Mesendoderm (in vitro differentiated cells): ENCODE measurements at regions not wholly inside any gene's neighbourhood (a gene's known extent, or its start where the extent isn't known, plus 50 kb on each side); places are given as distances from the start of the nearest gene placed in this dataset.

Source experiments
- DNase-seq: peaks from one replicate; pipeline ENCODE4 v3.0.0; 2013
- H2AK5ac ChIP-seq: 2 replicates; pipeline ENCODE4 v1.6.1; 2013; ENCODE audit warnings: low read length, inconsistent platforms
- H2BK120ac ChIP-seq: 2 replicates; pipeline ENCODE4 v1.6.1; 2013; ENCODE audit warnings: low read depth, mild to moderate bottlenecking, low read length, moderate library complexity, mixed read lengths
- H2BK15ac ChIP-seq: replicated peaks from 2 replicates; pipeline ENCODE4 v1.6.1; 2013; ENCODE audit warnings: low read depth, mild to moderate bottlenecking, moderate library complexity
- H2BK5ac ChIP-seq: 2 replicates; pipeline ENCODE4 v1.6.1; 2013; ENCODE audit warnings: low read length, inconsistent platforms
- H3K18ac ChIP-seq: 2 replicates; pipeline ENCODE4 v1.6.1; 2013; ENCODE audit warnings: mild to moderate bottlenecking, low read length, mixed read lengths
- H3K23ac ChIP-seq: one replicate; pipeline ENCODE4 v1.6.1; 2013; ENCODE audit warnings: low read length
- H3K27ac ChIP-seq: 2 replicates; pipeline ENCODE4 v1.5.1; 2013; ENCODE audit warnings: low read depth, mild to moderate bottlenecking, inconsistent platforms, low read length, moderate library complexity
- H3K27me3 ChIP-seq: 2 replicates; pipeline ENCODE4 v1.6.1; 2013; ENCODE audit warnings: low read length, control low read depth, mild to moderate bottlenecking, inconsistent platforms; ENCODE audit not compliant: insufficient read depth, poor library complexity
- H3K36me3 ChIP-seq: 2 replicates; pipeline ENCODE4 v1.6.1; 2013; ENCODE audit warnings: low read length, inconsistent platforms; ENCODE audit not compliant: control insufficient read depth, insufficient read depth
- H3K4ac ChIP-seq: one replicate; pipeline ENCODE4 v1.6.1; 2013; ENCODE audit warnings: low read depth, mild to moderate bottlenecking, low read length, moderate library complexity
- H3K4me1 ChIP-seq: 2 replicates; pipeline ENCODE4 v1.6.1; 2013; ENCODE audit warnings: low read depth, low read length, inconsistent platforms; ENCODE audit not compliant: control insufficient read depth
- H3K4me2 ChIP-seq: 2 replicates; pipeline ENCODE4 v1.6.1; 2013; ENCODE audit warnings: low read length
- H3K4me3 ChIP-seq: 2 replicates; pipeline ENCODE4 v1.5.1; 2013; ENCODE audit warnings: mild to moderate bottlenecking, low read length
- H3K56ac ChIP-seq: one replicate; pipeline ENCODE4 v1.6.1; 2013; ENCODE audit warnings: low read length
- H3K79me1 ChIP-seq: 2 replicates; pipeline ENCODE4 v1.6.1; 2013; ENCODE audit warnings: low read length, inconsistent platforms
- H3K79me2 ChIP-seq: 2 replicates; pipeline ENCODE4 v1.6.1; 2013; ENCODE audit warnings: mild to moderate bottlenecking, low read length; ENCODE audit not compliant: control insufficient read depth, insufficient read depth
- H3K9ac ChIP-seq: 2 replicates; pipeline ENCODE4 v1.6.1; 2013; ENCODE audit warnings: low read length, inconsistent platforms
- H4K5ac ChIP-seq: one replicate; pipeline ENCODE4 v1.6.1; 2013; ENCODE audit warnings: low read length
- H4K8ac ChIP-seq: one replicate; pipeline ENCODE4 v1.6.1; 2013; ENCODE audit warnings: low read depth, mild to moderate bottlenecking, control low read depth, low read length, moderate library complexity
- whole genome bisulfite sequencing: extraction: QIAGEN DNeasy Blood & Tissue Kit; methylation state at CpG from one replicate; pipeline ENCODE4 v1.1.7; 2013; ENCODE audit warnings: low lambda C conversion rate, missing lambda C conversion rate; ENCODE audit not compliant: insufficient coverage; ENCODE audit errors: extremely low coverage; 5-methylcytosine and 5-hydroxymethylcytosine counted together

DNA sequence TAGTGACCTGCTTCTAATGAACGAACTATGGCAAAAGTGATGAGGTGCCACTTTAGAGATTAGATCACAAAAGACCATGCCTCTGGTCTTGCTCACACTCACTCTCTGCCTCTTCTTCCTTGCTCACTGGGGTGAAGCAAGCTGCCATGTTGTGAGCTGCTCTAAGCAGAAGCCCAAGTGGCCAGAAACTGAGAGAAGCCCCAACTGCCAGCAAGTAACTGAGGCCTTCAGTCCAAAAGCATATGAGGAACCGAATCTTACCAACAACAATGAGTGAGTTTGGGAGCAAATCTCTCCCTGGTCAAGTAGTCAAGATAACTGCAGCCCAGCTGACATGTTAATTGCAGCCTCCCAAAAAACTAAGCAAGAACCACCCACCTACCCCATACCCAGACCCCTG is 126.0 kb upstream of the ACO1 start:
- no peaks in the 10 kb centered on the region for H3K79me2 ChIP-seq
- H3K27me3 ChIP-seq, result no peaks in the 10 kb centered on the region
- H3K36me3 ChIP-seq, result no peaks in the 10 kb centered on the region
- H3K18ac ChIP-seq, result no peak overlapping the region
- no peak overlapping the region for H3K4me3 ChIP-seq
- H2AK5ac ChIP-seq, result no peak overlapping the region
- H2BK120ac ChIP-seq, result no peak overlapping the region
- no peak overlapping the region for H3K27ac ChIP-seq
- H4K5ac ChIP-seq, result no peak overlapping the region
- H2BK15ac ChIP-seq, result no peak overlapping the region
- H3K79me1 ChIP-seq, result no peaks in the 10 kb centered on the region
- no peak overlapping the region for H3K4me2 ChIP-seq
- peaks cover 4% of the 10 kb centered on the region for H3K4me1 ChIP-seq
- DNase-seq, result no peak
- H3K23ac ChIP-seq, result no peak overlapping the region
- no peak overlapping the region for H3K56ac ChIP-seq
- no peak overlapping the region for H3K9ac ChIP-seq
- WGBS, result no CpG with 5 or more reads among the region's 2 CpGs
- H2BK5ac ChIP-seq, result no peak overlapping the region
- no peak overlapping the region for H3K4ac ChIP-seq
- H4K8ac ChIP-seq, result no peak overlapping the region

DNA sequence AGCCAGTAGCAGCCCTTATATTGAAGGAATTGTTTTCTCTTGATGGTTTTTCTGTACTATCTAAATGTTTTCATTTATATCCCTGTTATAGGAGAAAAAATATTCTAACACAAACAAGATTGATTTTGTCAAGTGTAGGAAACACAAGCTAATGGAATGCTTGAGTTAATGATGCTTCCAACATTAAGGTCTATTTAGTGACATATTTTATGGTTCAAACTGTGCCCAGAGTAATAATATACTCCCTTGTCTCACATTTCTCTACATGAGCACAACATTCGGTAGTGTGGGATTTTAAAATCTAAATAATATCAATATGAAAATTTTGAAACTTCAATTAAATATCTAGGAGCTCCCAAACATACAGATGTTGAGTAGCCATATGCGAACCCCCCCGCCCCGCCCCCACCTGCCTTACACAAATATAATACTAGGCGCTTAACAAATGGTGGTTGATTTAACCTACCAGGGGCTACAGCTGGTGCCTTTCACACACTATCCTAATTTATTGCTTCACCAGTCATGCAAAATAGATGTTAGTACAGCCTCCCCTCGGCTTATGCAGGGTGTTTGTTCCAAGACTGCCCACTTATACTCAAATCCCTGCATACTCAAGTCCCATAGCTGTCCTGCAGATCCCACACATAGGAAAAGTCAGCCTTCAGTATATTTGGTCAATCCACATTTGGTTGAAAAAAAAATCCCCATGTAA is 124.1 kb upstream of the ACO1 start:
- H3K9ac ChIP-seq, result no peak overlapping the region
- no peak overlapping the region for H3K4ac ChIP-seq
- H2BK120ac ChIP-seq, result no peak overlapping the region
- no peaks in the 10 kb centered on the region for H3K79me2 ChIP-seq
- H3K4me2 ChIP-seq, result no peak overlapping the region
- no peaks in the 10 kb centered on the region for H3K79me1 ChIP-seq
- H3K4me3 ChIP-seq, result no peak overlapping the region
- no peak for DNase-seq
- H3K27me3 ChIP-seq, result no peaks in the 10 kb centered on the region
- no peak overlapping the region for H2BK15ac ChIP-seq
- peaks cover 10% of the 10 kb centered on the region for H3K4me1 ChIP-seq
- H3K23ac ChIP-seq, result no peak overlapping the region
- no peak overlapping the region for H3K27ac ChIP-seq
- H2BK5ac ChIP-seq, result no peak overlapping the region
- no peak overlapping the region for H4K5ac ChIP-seq
- H2AK5ac ChIP-seq, result no peak overlapping the region
- no peaks in the 10 kb centered on the region for H3K36me3 ChIP-seq
- no CpG with 5 or more reads among the region's 6 CpGs for WGBS
- no peak overlapping the region for H3K56ac ChIP-seq
- no peak overlapping the region for H4K8ac ChIP-seq
- H3K18ac ChIP-seq, result no peak overlapping the region

GRCh38 chr9:32264170-32264864 is 120.1 kb upstream of the ACO1 start:
- no CpG with 5 or more reads among the region's 6 CpGs for WGBS
- Histone ChIP-seq H3K9ac (no peak overlapping the region), H2AK5ac (no peak overlapping the region), H4K5ac (no peak overlapping the region), H2BK15ac (peak overlapping the region; percentile 46), H3K36me3 (no peaks in the 10 kb centered on the region), H2BK120ac (no peak overlapping the region), H3K79me1 (no peaks in the 10 kb centered on the region), H3K23ac (no peak overlapping the region), H3K4ac (no peak overlapping the region), H3K56ac (peak overlapping the region; percentile 74), H3K18ac (no peak overlapping the region), H2BK5ac (peak overlapping the region; percentile 54), H3K79me2 (no peaks in the 10 kb centered on the region), H3K4me2 (no peak overlapping the region), H3K27me3 (no peaks in the 10 kb centered on the region), H3K27ac (no peak overlapping the region), H4K8ac (no peak overlapping the region), H3K4me1 (peaks cover 6% of the 10 kb centered on the region), H3K4me3 (no peak overlapping the region)
- DNase-seq, result peak; percentile 81

DNA sequence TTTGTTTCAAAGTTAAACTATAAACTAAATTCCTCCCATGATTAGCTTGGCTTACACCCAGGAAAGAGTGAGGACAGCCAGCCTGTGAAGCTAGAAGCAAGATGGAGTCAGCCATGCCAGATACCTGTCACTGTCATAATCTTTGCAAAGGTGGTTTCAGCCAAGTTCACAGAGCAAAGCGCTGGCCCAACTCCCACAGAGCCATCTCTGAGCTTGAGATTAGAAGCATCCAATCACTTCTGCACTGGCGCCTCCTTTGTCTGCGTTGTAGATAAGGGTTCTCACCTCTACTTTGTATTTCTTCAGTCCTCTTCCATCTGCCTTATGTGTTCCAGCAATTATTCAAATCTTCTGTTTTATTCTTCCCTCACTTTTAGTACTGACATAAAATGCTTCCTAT is 119.4 kb upstream of the ACO1 start:
- Histone ChIP-seq H4K8ac (no peak overlapping the region), H3K23ac (no peak overlapping the region), H4K5ac (no peak overlapping the region), H3K4ac (peak overlapping the region; percentile 36), H3K79me2 (no peaks in the 10 kb centered on the region), H3K36me3 (no peaks in the 10 kb centered on the region), H3K9ac (no peak overlapping the region), H2BK120ac (no peak overlapping the region), H3K4me2 (no peak overlapping the region), H3K4me3 (no peak overlapping the region), H3K27me3 (no peaks in the 10 kb centered on the region), H3K56ac (no peak overlapping the region), H3K79me1 (no peaks in the 10 kb centered on the region), H2BK15ac (no peak overlapping the region), H3K4me1 (peaks cover 6% of the 10 kb centered on the region), H3K18ac (no peak overlapping the region), H3K27ac (no peak overlapping the region), H2AK5ac (no peak overlapping the region), H2BK5ac (peak overlapping the region; percentile 45)
- WGBS, result no CpG with 5 or more reads among the region's 3 CpGs
- peak; percentile 81 for DNase-seq

- Histone ChIP-seq H3K18ac (no peak overlapping the region), H2BK5ac (no peak overlapping the region), H3K4me1 (no peaks in the 10 kb centered on the region), H3K79me2 (no peaks in the 10 kb centered on the region), H2AK5ac (no peak overlapping the region), H3K56ac (no peak overlapping the region), H4K5ac (no peak overlapping the region), H3K27ac (no peak overlapping the region), H4K8ac (no peak overlapping the region), H2BK15ac (no peak overlapping the region), H3K23ac (no peak overlapping the region), H3K79me1 (no peaks in the 10 kb centered on the region), H2BK120ac (no peak overlapping the region), H3K9ac (no peak overlapping the region), H3K4ac (no peak overlapping the region), H3K27me3 (no peaks in the 10 kb centered on the region), H3K36me3 (no peaks in the 10 kb centered on the region), H3K4me3 (no peak overlapping the region), H3K4me2 (no peak overlapping the region)
- no peak for DNase-seq
These were observed 105.5 kb upstream of the ACO1 start for GRCh38 chr9:32278991-32279390.

DNA sequence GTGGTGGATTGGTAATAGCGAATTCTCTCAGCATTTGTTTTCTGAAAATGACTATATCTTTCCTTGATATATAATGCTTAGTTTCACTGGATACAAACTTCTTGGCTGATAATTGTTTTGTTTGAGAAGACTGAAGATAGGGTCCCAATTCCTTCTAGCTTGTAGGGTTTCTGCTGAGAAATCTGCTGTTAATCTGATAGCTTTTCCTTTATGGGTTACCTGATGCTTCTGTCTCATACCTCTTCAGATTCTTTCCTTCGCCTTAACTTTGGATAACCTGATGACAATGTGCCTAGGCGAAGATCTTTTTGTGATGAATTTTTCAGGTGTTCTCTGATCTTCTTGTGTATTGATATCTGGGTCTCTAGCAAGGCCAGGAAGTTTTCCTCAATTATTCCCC is 94.7 kb upstream of the ACO1 start:
- Histone ChIP-seq H2BK120ac (no peak overlapping the region), H2BK15ac (no peak overlapping the region), H3K4me1 (no peaks in the 10 kb centered on the region), H3K56ac (no peak overlapping the region), H3K79me2 (no peaks in the 10 kb centered on the region), H3K4me3 (no peak overlapping the region), H2BK5ac (no peak overlapping the region), H4K5ac (no peak overlapping the region), H3K4ac (no peak overlapping the region), H3K36me3 (no peaks in the 10 kb centered on the region), H3K9ac (no peak overlapping the region), H3K27me3 (no peaks in the 10 kb centered on the region), H2AK5ac (no peak overlapping the region), H4K8ac (no peak overlapping the region), H3K23ac (no peak overlapping the region), H3K4me2 (no peak overlapping the region), H3K18ac (no peak overlapping the region), H3K79me1 (no peaks in the 10 kb centered on the region), H3K27ac (no peak overlapping the region)
- DNase-seq, result no peak
- WGBS, result no CpG with 5 or more reads among the region's 3 CpGs
